Activated B cell treated with CpG ODN at 0.5 μM for 24 hours (primary cell): ENCODE measurements at regions not wholly inside any gene's neighbourhood (a gene's known extent, or its start where the extent isn't known, plus 50 kb on each side); places are given as distances from the start of the nearest gene placed in this dataset.

Experiments used
- ATAC-seq: fragments of 200-7000 bp; cut with Tn5 transposase; one replicate; pipeline ENCODE4 v1.10.0; 2021; ENCODE audit warnings: low read depth, mild to moderate bottlenecking, moderate library complexity
- CTCF ChIA-PET: fragments of 350-600 bp; sonication (Branson Sonifier 250); formaldehyde crosslinking; loops from one replicate; lab custom pipeline; 2021; ENCODE audit warnings: antibody characterized with exemption; lab: Charles Lee
- POLR2A ChIA-PET: fragments of 350-600 bp; sonication (Branson Sonifier 250); formaldehyde crosslinking; loops from one replicate; lab custom pipeline; 2021; ENCODE audit warnings: antibody characterized with exemption; lab: Charles Lee
- DNase-seq: peaks from one replicate; pipeline ENCODE4 v3.0.0; 2022
- H3K27ac Mint-ChIP-seq: one replicate; pipeline ENCODE4 v1.8.0; 2020; ENCODE audit warnings: mixed read lengths
- H3K27me3 Mint-ChIP-seq: one replicate; pipeline ENCODE4 v1.8.0; 2021; ENCODE audit warnings: mixed read lengths
- H3K36me3 Mint-ChIP-seq: one replicate; pipeline ENCODE4 v1.8.0; 2021; ENCODE audit warnings: low read depth, mixed read lengths
- H3K4me1 Mint-ChIP-seq: one replicate; pipeline ENCODE4 v1.8.0; 2021; ENCODE audit warnings: mixed read lengths
- H3K4me3 Mint-ChIP-seq: one replicate; pipeline ENCODE4 v1.8.0; 2020; ENCODE audit warnings: mild to moderate bottlenecking, mixed read lengths
- H3K9me3 Mint-ChIP-seq: one replicate; pipeline ENCODE4 v1.8.0; 2020; ENCODE audit warnings: mixed read lengths
- CTCF ChIP-seq: fragments of 200-600 bp; IDR thresholded peaks from one replicate; pipeline ENCODE4 v1.8.0; 2022; ENCODE audit warnings: antibody characterized with exemption, mild to moderate bottlenecking
- intact Hi-C: fragments of 100-400 bp; cut with micrococcal nuclease; formaldehyde crosslinking; loops from one replicate; pipeline ENCODE4 v1.15.1; 2024

GRCh38 chr10:33673839-33674415 lies 339.5 kb upstream of the NRP1 start:
- Mint-ChIP-seq H3K4me1 (no peaks in the 10 kb centered on the region), H3K9me3 (peaks cover 3% of the 10 kb centered on the region), H3K27ac (no peak overlapping the region), H3K27me3 (no peaks in the 10 kb centered on the region), H3K36me3 (no peaks in the 10 kb centered on the region), H3K4me3 (no peak overlapping the region)
- intact Hi-C loops, result no loop called here
- ATAC-seq (no peak), DNase-seq (no peak)
- TF ChIP-seq CTCF, result no peak
- ChIA-PET POLR2A (no interaction called here), CTCF (no interaction called here)

GRCh38 chr10:33669904-33670303 lies 335.4 kb upstream of the NRP1 start:
- ATAC-seq, result no peak
- TF ChIP-seq CTCF, result no peak
- ChIA-PET CTCF (no interaction called here), POLR2A (no interaction called here)
- no peak overlapping the region for H3K4me3 Mint-ChIP-seq
- no peaks in the 10 kb centered on the region for H3K27me3 Mint-ChIP-seq
- no peak overlapping the region for H3K27ac Mint-ChIP-seq
- intact Hi-C loops, result no loop called here
- H3K9me3 Mint-ChIP-seq, result no peaks in the 10 kb centered on the region
- H3K36me3 Mint-ChIP-seq, result no peaks in the 10 kb centered on the region
- DNase-seq, result no peak
- no peaks in the 10 kb centered on the region for H3K4me1 Mint-ChIP-seq

- ATAC-seq, result no peak
Measured at GRCh38 chr10:33666686-33667480, 332.4 kb upstream of the NRP1 start.

GRCh38 chr10:33665501-33665900 lies 331.0 kb upstream of the NRP1 start:
- no peaks in the 10 kb centered on the region for H3K36me3 Mint-ChIP-seq
- DNase-seq (no peak), ATAC-seq (no peak)
- no peak overlapping the region for H3K4me3 Mint-ChIP-seq
- intact Hi-C loops, result no loop called here
- ChIA-PET POLR2A (no interaction called here), CTCF (no interaction called here)
- TF ChIP-seq CTCF, result no peak
- no peaks in the 10 kb centered on the region for H3K9me3 Mint-ChIP-seq
- H3K27ac Mint-ChIP-seq, result no peak overlapping the region
- no peaks in the 10 kb centered on the region for H3K4me1 Mint-ChIP-seq
- H3K27me3 Mint-ChIP-seq, result no peaks in the 10 kb centered on the region

More at GRCh38 chr10:33666686-33667480, 332.4 kb upstream of the NRP1 start:
- intact Hi-C loops, result no loop called here
- no peaks in the 10 kb centered on the region for H3K36me3 Mint-ChIP-seq
- CTCF ChIA-PET, result no interaction called here
- no peak overlapping the region for H3K4me3 Mint-ChIP-seq
- H3K4me1 Mint-ChIP-seq, result no peaks in the 10 kb centered on the region
- TF ChIP-seq CTCF, result no peak
- no peaks in the 10 kb centered on the region for H3K27me3 Mint-ChIP-seq
- H3K9me3 Mint-ChIP-seq, result no peaks in the 10 kb centered on the region
- no peak for DNase-seq
- POLR2A ChIA-PET, result no interaction called here
- H3K27ac Mint-ChIP-seq, result no peak overlapping the region

DNA sequence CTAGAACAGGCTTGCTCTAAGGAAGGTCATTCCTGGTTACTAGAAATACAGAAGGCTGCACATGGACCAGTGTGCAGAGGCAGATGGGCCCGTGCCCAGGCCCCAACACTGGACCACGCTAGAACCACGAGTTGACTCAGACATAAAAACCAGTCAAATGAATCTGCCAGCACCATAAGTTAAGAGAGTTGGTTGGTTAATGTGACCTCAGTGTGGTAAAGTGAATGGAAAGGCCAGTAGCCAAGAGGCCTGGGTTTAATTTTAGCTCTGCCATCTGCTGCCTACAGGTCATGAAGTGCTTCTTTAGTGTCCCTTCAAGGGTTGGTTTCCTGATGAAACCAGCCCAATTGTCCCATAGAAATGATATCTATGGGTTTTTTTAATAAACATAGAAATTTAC lies 329.6 kb upstream of the NRP1 start:
- H3K27me3 Mint-ChIP-seq, result no peaks in the 10 kb centered on the region
- no peak overlapping the region for H3K27ac Mint-ChIP-seq
- CTCF ChIA-PET, result no interaction called here
- no peak overlapping the region for H3K4me3 Mint-ChIP-seq
- POLR2A ChIA-PET, result no interaction called here
- TF ChIP-seq CTCF, result no peak
- H3K36me3 Mint-ChIP-seq, result no peaks in the 10 kb centered on the region
- ATAC-seq, result no peak
- H3K9me3 Mint-ChIP-seq, result no peaks in the 10 kb centered on the region
- no peak for DNase-seq
- intact Hi-C loops, result no loop called here
- H3K4me1 Mint-ChIP-seq, result no peaks in the 10 kb centered on the region
